Duodenal mucosa (tissue), 2 donors: ENCODE measurements at regions not wholly inside any gene's neighbourhood (a gene's known extent, or its start where the extent isn't known, plus 50 kb on each side); places are given as distances from the start of the nearest gene placed in this dataset.
"Not testable (repeated sequence)": the region's sequence is repeated elsewhere in the genome, so short reads cannot be mapped to it uniquely, and the experiment has no call there.

ENCODE experiments used
- H3K27ac ChIP-seq: one replicate; pipeline ENCODE4 v1.7.0; 2013; ENCODE audit warnings: low read depth, low read length
- H3K27me3 ChIP-seq, 2 donors: one replicate each; pipeline ENCODE4 v1.7.0; 2013; ENCODE audit warnings: low read length in 2 of 2, control low read depth in 1 of 2; ENCODE audit not compliant: insufficient read depth in 2 of 2, control insufficient read depth in 1 of 2
- H3K36me3 ChIP-seq, 2 donors: one replicate each; pipeline ENCODE4 v1.7.0; 2013; ENCODE audit warnings: low read length in 2 of 2, control low read depth in 1 of 2; ENCODE audit not compliant: insufficient read depth in 2 of 2, control insufficient read depth in 1 of 2
- H3K4me1 ChIP-seq, 2 donors: one replicate each; pipeline ENCODE4 v1.7.0; 2013; ENCODE audit warnings: low read length in 2 of 2, control low read depth in 1 of 2; ENCODE audit not compliant: insufficient read depth in 2 of 2, control insufficient read depth in 1 of 2
- H3K4me3 ChIP-seq, 2 donors: one replicate each; pipeline ENCODE4 v1.7.0; 2013; ENCODE audit warnings: low read length in 2 of 2, low read depth in 1 of 2
- H3K9ac ChIP-seq, 2 donors: one replicate each; pipeline ENCODE4 v1.7.0; 2013; ENCODE audit warnings: low read length in 2 of 2, low read depth in 1 of 2
- H3K9me3 ChIP-seq, 2 donors: one replicate each; pipeline ENCODE4 v1.7.0; 2013; ENCODE audit warnings: low read length in 2 of 2, control low read depth in 1 of 2; ENCODE audit not compliant: control insufficient read depth in 1 of 2

DNA sequence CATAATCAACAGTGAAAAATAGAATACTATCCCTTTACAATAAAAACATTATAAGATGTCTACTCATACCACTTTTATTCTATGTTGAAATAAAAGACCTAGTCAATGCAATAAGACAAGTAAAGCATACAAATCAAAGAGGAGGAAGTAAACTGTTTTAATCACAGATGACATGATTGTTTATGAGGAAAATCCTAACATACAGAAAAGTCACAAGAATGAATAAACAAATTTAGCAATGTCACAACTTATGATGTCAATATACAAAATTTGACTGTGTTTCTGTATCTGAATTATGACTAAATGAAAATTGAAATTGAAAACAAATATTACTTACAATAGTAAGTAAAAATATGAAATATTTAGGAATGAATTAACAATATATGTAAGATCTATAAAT, 221.9 kb upstream of the GRIA4 start:
- H3K9me3 ChIP-seq, result no peaks in the 10 kb centered on the region
- H3K27me3 ChIP-seq, result no peaks in the 10 kb centered on the region
- no peak overlapping the region for H3K27ac ChIP-seq
- no peaks in the 10 kb centered on the region for H3K36me3 ChIP-seq
- no peak overlapping the region for H3K4me3 ChIP-seq
- H3K4me1 ChIP-seq, result no peaks in the 10 kb centered on the region
- no peak overlapping the region for H3K9ac ChIP-seq

DNA sequence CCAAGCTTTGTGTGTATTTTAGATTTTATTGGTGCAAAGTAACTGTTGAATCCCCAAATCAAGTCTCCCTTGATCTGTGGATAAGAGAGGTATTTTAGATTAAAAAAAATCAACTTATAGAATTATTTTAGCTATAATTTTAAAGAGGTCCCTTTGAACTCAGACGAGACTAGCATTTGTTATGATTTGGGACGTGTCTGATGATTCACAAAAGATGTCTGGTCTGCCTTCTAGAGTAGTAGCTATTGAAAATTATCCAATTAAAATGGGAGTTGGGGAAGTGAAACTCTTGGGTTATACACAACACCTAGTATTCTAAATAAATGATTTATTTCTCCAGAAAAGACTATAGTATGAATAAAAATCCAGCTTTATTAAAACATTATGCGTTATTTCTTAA, 227.9 kb upstream of the GRIA4 start:
- Histone ChIP-seq H3K9ac (no peak overlapping the region), H3K36me3 (no peaks in the 10 kb centered on the region), H3K27ac (no peak overlapping the region), H3K27me3 (no peaks in the 10 kb centered on the region), H3K4me1 (no peaks in the 10 kb centered on the region), H3K4me3 (no peak overlapping the region), H3K9me3 (no peaks in the 10 kb centered on the region)

DNA sequence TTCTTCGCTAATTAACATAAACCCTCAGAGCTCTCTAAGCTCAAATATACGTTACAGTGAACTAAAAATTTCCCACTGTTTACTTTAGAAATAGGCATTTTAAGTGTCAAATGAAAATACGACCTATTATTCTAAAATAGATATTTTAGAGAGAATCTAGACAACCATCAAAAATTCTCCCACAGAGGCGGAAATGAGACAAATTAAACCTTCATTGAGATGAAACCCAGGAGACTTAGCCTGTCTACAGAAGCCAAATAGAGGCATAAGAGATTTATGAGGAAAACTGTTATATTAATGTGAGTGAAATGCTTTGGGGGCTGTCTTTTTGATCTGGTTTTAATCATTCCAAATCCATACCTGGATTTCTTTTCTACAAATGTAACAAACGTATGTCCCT, 232.0 kb upstream of the GRIA4 start:
- Histone ChIP-seq H3K9me3 (peaks cover 0 to 5% of the 10 kb centered on the region in 2 donors), H3K4me1 (no peaks in the 10 kb centered on the region), H3K27me3 (no peaks in the 10 kb centered on the region), H3K9ac (no peak overlapping the region), H3K27ac (no peak overlapping the region), H3K36me3 (no peaks in the 10 kb centered on the region), H3K4me3 (no peak overlapping the region)

DNA sequence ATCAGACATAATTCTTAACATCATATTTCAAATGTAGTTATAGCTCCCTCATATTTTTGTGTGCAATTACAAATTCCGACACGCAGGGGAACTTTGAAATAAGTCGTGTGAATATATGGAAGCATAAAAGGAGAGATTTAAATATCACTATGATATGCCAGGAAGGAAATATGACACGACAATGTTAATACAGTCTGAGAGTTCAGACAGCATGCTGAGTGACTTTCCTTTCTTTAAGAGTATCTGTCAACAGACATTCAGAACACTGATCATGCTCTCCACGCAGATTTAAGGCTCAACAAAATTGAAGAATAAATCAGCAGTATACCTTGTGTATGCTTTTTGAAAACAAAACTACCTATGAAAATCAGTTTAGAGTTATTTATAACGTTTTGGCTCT, 232.6 kb upstream of the CARD18 start:
- peaks cover 0 to 5% of the 10 kb centered on the region in 2 donors for H3K9me3 ChIP-seq
- no peak overlapping the region for H3K27ac ChIP-seq
- H3K36me3 ChIP-seq, result no peaks in the 10 kb centered on the region
- H3K4me3 ChIP-seq, result no peak overlapping the region
- H3K27me3 ChIP-seq, result no peaks in the 10 kb centered on the region
- H3K9ac ChIP-seq, result no peak overlapping the region
- H3K4me1 ChIP-seq, result no peaks in the 10 kb centered on the region

DNA sequence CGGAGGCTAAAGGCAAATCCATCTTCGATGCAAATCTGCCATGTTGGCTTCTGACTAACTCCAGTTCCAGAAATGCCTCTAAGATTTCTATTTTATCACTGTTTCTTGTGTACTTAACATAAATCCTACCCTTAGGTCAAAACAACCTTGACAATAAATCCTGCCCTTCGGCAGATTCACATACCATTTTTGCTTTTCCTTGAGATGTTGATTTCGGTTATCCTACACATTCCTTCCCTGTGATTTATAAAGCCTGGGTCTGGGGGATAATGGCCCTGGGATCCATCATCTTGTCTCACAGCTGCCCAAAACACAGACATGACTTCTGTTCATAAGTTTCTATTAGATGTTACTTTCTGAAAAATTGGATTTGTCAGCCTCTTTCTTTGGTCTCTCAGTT, 231.7 kb upstream of the CARD18 start:
- Histone ChIP-seq H3K36me3 (no peaks in the 10 kb centered on the region), H3K9ac (no peak overlapping the region), H3K27ac (no peak overlapping the region), H3K9me3 (peaks cover 0 to 5% of the 10 kb centered on the region in 2 donors), H3K4me3 (no peak overlapping the region), H3K4me1 (no peaks in the 10 kb centered on the region), H3K27me3 (no peaks in the 10 kb centered on the region)

DNA sequence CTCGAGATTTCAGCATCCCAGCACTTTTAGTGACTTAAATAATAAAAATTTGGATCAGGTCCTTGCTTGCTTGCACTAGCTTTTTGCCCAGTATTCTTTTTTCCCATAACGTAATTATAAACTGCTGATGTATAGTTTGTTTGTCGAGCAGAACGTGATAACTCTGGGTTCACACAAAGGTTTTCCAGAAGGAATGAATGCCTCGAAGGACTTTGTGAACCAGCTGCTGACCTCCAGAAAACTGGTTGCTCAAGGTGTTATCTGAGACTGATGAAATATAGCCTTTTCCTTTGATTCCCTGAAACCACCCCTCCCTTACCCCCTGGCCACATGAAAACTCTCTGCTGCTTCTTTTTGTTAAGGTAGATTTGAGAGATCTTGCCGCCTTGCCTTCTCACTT, 229.1 kb upstream of the CARD18 start:
- H3K27ac ChIP-seq, result no peak overlapping the region
- no peaks in the 10 kb centered on the region for H3K4me1 ChIP-seq
- H3K27me3 ChIP-seq, result no peaks in the 10 kb centered on the region
- H3K9me3 ChIP-seq, result no peaks in the 10 kb centered on the region
- no peak overlapping the region for H3K4me3 ChIP-seq
- no peak overlapping the region for H3K9ac ChIP-seq
- H3K36me3 ChIP-seq, result no peaks in the 10 kb centered on the region

DNA sequence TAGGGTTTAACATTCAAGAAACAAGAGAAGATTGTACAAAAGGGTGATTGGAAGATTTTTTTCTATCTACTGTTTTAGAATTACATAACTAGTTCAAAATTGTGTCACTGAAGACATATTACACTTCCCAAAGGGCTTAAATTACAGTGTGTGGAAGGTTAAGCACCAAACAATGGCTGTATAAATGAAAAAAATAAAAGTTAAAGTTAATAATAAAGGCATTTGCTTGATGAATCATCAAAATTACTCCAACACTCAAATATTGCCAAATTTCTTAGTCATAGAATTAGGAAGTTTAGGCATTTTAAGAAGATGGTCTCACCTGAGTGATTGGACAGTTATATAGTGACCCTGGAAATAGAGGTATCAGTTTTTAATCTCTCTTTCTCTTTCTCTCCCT, 227.6 kb upstream of the CARD18 start:
- no peaks in the 10 kb centered on the region for H3K9me3 ChIP-seq
- no peaks in the 10 kb centered on the region for H3K4me1 ChIP-seq
- H3K27me3 ChIP-seq, result no peaks in the 10 kb centered on the region
- H3K36me3 ChIP-seq, result no peaks in the 10 kb centered on the region
- H3K27ac ChIP-seq, result no peak overlapping the region
- H3K4me3 ChIP-seq, result no peak overlapping the region
- H3K9ac ChIP-seq, result no peak overlapping the region

DNA sequence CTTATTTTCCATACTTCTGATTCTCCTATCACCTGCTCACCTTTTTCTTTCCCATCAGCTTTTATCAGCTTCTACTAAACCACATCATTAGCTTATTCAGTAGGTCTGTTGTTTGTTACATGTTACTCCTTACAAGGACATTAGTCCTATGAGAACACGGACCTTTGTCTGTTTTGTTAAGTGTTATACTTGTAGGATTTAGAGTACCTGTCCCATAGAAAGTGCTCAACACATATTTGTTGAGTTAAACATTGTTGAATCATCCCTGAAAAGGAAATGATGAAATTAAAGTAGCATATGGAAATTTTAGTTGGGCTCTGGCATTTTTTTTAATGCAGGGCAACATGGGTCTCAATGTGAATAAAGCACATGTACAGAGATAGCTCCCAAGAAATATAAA, 222.1 kb upstream of the CARD18 start:
- Histone ChIP-seq H3K36me3 (no peaks in the 10 kb centered on the region), H3K27me3 (no peaks in the 10 kb centered on the region), H3K4me3 (no peak overlapping the region), H3K27ac (no peak overlapping the region), H3K9ac (no peak overlapping the region), H3K9me3 (no peaks in the 10 kb centered on the region), H3K4me1 (no peaks in the 10 kb centered on the region)

DNA sequence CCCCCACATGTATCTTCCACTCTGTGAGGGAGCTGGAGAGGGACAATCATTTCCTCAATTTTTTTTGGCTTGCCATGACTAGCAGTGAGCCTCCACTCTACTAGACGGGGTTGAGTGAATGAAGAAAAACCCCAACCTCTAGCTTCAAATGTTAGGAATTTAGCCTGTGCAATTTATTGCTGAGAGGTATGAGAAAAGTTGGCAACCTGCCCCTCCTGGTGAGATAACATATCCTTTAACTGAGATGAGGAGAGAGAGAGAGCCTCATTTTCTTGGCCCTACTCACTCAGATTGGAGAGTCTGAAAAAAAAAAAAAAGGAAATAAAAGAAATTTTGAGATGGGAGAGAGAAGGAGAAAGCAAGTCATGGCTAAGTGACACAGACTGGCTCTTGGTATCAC, 218.2 kb upstream of the CARD18 start:
- H3K36me3 ChIP-seq, result no peaks in the 10 kb centered on the region
- H3K9me3 ChIP-seq, result no peaks in the 10 kb centered on the region
- H3K27ac ChIP-seq, result no peak overlapping the region
- H3K4me1 ChIP-seq, result no peaks in the 10 kb centered on the region
- no peak overlapping the region for H3K4me3 ChIP-seq
- H3K27me3 ChIP-seq, result no peaks in the 10 kb centered on the region
- H3K9ac ChIP-seq, result no peak overlapping the region

DNA sequence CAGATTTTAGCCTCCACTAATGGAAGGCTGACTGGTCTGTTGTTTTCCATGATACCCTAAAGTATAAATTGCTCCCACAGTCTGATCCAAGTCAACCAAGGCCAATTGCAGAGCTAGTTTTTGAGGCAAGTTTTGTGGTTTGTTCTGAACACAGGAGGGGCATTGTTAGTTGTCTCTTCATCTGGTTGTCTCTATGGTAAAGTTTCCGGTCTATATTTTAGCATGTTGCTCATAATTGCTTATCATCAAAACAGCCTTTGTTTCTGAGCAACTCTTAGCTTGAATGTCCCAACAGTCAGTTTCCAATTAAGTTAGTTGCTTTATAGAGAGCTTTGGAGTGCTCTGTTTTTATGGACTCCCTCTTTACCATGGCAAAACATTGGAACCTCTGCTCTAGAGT, 217.6 kb upstream of the CARD18 start:
- no peaks in the 10 kb centered on the region for H3K9me3 ChIP-seq
- no peak overlapping the region for H3K9ac ChIP-seq
- no peak overlapping the region for H3K4me3 ChIP-seq
- H3K4me1 ChIP-seq, result no peaks in the 10 kb centered on the region
- no peak overlapping the region for H3K27ac ChIP-seq
- H3K27me3 ChIP-seq, result no peaks in the 10 kb centered on the region
- H3K36me3 ChIP-seq, result no peaks in the 10 kb centered on the region

DNA sequence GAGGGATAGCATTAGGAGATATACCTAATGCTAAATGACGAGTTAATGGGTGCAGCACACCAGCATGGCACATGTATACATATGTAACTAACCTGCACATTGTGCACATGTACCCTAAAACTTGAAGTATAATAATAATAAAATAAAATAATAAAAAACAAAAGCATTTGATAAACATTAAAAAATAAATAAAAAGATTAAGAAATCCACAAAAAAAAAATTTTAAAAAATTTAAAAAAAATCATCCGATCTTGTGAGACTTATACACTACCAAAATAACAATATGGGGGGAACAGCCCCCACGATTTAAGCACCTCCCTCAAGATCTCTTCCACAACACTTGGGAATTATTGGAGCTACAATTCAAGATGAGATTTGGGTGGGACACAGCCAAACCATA, 210.3 kb upstream of the CARD18 start:
- not testable (repeated sequence) for H3K36me3 ChIP-seq, H3K4me1 ChIP-seq

More for the DNA sequence above, 210.3 kb upstream of the CARD18 start:
- H3K27me3 ChIP-seq, H3K9ac ChIP-seq, H3K27ac ChIP-seq, H3K4me3 ChIP-seq, H3K9me3 ChIP-seq: not testable (repeated sequence)
